ENCODE measurements at regions not wholly inside any gene's neighbourhood (a gene's known extent, or its start where the extent isn't known, plus 50 kb on each side); places are given as distances from the start of the nearest gene placed in this dataset.

- TF ChIP-seq MLX (CRISPR knock-in tag; IDR thresholded peaks at IDR 0.05) = no peak
- no peak for TF ChIP-seq ZNF232 (CRISPR knock-in tag; IDR thresholded peaks at IDR 0.05)
- no peak for TF ChIP-seq TEAD4 (CRISPR knock-in tag; IDR thresholded peaks at IDR 0.05)
Measured at GRCh38 chr2:126382998-126383397, 273.0 kb upstream of the GYPC start (continued).

- H3K9me3 Mint-ChIP-seq = peaks cover 91% of the 10 kb centered on the region
- peaks cover 63% of the 10 kb centered on the region for H3K36me3 Mint-ChIP-seq
- peaks cover 8% of the 10 kb centered on the region for H3K4me1 Mint-ChIP-seq
- H3K4me3 Mint-ChIP-seq = no peak overlapping the region
- no peak overlapping the region for H3K27ac Mint-ChIP-seq
- CTCF ChIA-PET = no interaction called here
- no peaks in the 10 kb centered on the region for H3K27me3 Mint-ChIP-seq (ENCODE audit: low read depth)
- POLR2A ChIA-PET = no interaction called here
- no peak for ATAC-seq
- TF ChIP-seq ZNF232 (CRISPR knock-in tag; IDR thresholded peaks at IDR 0.05) (no peak), ATF6 (CRISPR knock-in tag; IDR thresholded peaks at IDR 0.05) (no peak), OVOL2 (CRISPR knock-in tag; IDR thresholded peaks at IDR 0.05; ENCODE audit: borderline replicate concordance) (no peak), ZNF671 (CRISPR knock-in tag; IDR thresholded peaks at IDR 0.05) (no peak), GTF2I (CRISPR knock-in tag; conservative IDR thresholded peaks at IDR 0.05) (no peak), USF2 (CRISPR knock-in tag; IDR thresholded peaks at IDR 0.05) (no peak), GABPB1 (CRISPR knock-in tag; IDR thresholded peaks at IDR 0.05) (no peak), SOX15 (CRISPR knock-in tag; IDR thresholded peaks at IDR 0.05) (no peak), CREM (CRISPR knock-in tag; IDR thresholded peaks at IDR 0.05) (no peak)
- no peak for DNase-seq (ENCODE audit: low spot score)
Measured at GRCh38 chr2:126383800-126384199, 272.2 kb upstream of the GYPC start.

GRCh38 chr2:126385441-126385840, 270.5 kb upstream of the GYPC start:
- Mint-ChIP-seq H3K4me1 (no peaks in the 10 kb centered on the region), H3K36me3 (peaks cover 66% of the 10 kb centered on the region), H3K27ac (no peak overlapping the region), H3K9me3 (peaks cover 93% of the 10 kb centered on the region), H3K27me3 (ENCODE audit: low read depth) (no peaks in the 10 kb centered on the region), H3K4me3 (no peak overlapping the region)
- DNase-seq (ENCODE audit: low spot score) = no peak
- ATAC-seq = no peak
- ChIA-PET CTCF (no interaction called here), POLR2A (no interaction called here)
- no peak for TF ChIP-seq HMGA2 (CRISPR knock-in tag; IDR thresholded peaks at IDR 0.05)
- no peak for TF ChIP-seq ATF2 (CRISPR knock-in tag; IDR thresholded peaks at IDR 0.05; ENCODE audit: borderline replicate concordance, low read depth)
- no peak for TF ChIP-seq FOXK1 (CRISPR knock-in tag; IDR thresholded peaks at IDR 0.05)
- TF ChIP-seq SMAD4 (CRISPR knock-in tag; IDR thresholded peaks at IDR 0.05) = no peak
- TF ChIP-seq ZNF219 (CRISPR knock-in tag; IDR thresholded peaks at IDR 0.05; ENCODE audit: borderline replicate concordance) = no peak
- no peak for TF ChIP-seq NFE2L1 (CRISPR knock-in tag; IDR thresholded peaks at IDR 0.05)
- no peak for TF ChIP-seq HMGXB4 (CRISPR knock-in tag; IDR thresholded peaks at IDR 0.05)
- no peak for TF ChIP-seq GRHL2 (CRISPR knock-in tag; IDR thresholded peaks at IDR 0.05; ENCODE audit: insufficient replicate concordance, severe bottlenecking)

All from WTC11 (cell line).